GM12878 (cell line): ENCODE measurements at regions not wholly inside any gene's neighbourhood (a gene's known extent, or its start where the extent isn't known, plus 50 kb on each side); places are given as distances from the start of the nearest gene placed in this dataset.

Experiments
- ATAC-seq: fragments of 200-7000 bp; cut with Tn5 transposase; 3 replicates; pipeline ENCODE4 v1.9.1; 2020; ENCODE audit warnings: mild to moderate bottlenecking, moderate library complexity
- BruUV-seq: library from RNA; stranded (reverse); fragments of 400-500 nt; replicated peaks from 2 replicates; lab custom pipeline; 2021; lab: Mats Ljungman, UMichigan
- CTCF ChIA-PET: fragments of 300-600 bp; sonication (Branson Sonifier 250); formaldehyde crosslinking; extraction: SDS; loops from one replicate; lab custom pipeline; 2021; ENCODE audit warnings: inconsistent platforms; lab: Yijun Ruan, JAX
- POLR2A ChIA-PET: fragments of 350-600 bp; formaldehyde crosslinking; extraction: SDS; loops from one replicate; lab custom pipeline; 2021; ENCODE audit warnings: inconsistent platforms; lab: Charles Lee
- RAD21 ChIA-PET: fragments of 300-600 bp; sonication (Branson Sonifier 250); formaldehyde crosslinking; loops from one replicate; lab custom pipeline; 2023; ENCODE audit warnings: antibody characterized with exemption; ENCODE audit not compliant: unreplicated experiment; lab: Charles Lee
- SMC1A ChIA-PET: fragments of 300-600 bp; sonication (Branson Sonifier 250); formaldehyde crosslinking; loops from one replicate; lab custom pipeline; 2023; ENCODE audit not compliant: unreplicated experiment, uncharacterized antibody; lab: Charles Lee
- DNase-seq: peaks from one replicate; pipeline ENCODE4 v3.0.0-alpha.2; 2011; ENCODE audit warnings: low read depth, low spot score
- FAIRE-seq: peaks from 3 replicates; lab custom pipeline; 2011; peaks lifted over from hg19 to GRCh38; lab: Jason Lieb, UNC
- H2AFZ ChIP-seq: 2 replicates; pipeline ENCODE4 v1.6.0; 2011; ENCODE audit warnings: low read depth, low read length, control low read depth; ENCODE audit not compliant: control insufficient read depth
- H3K27ac ChIP-seq: 2 replicates; pipeline ENCODE4 v1.5.1; 2011; ENCODE audit warnings: control low read depth; ENCODE audit not compliant: control insufficient read depth, insufficient read depth
- H3K27me3 ChIP-seq, 2 experiments: replicated peaks in 1 of 2; 2 replicates each; pipeline versions ENCODE4 v1.6.0 to v1.6.1; 2011; ENCODE audit warnings: low read length in 1 of 2; ENCODE audit not compliant: control insufficient read depth in 2 of 2, insufficient read depth in 2 of 2
- H3K36me3 ChIP-seq, 2 experiments: 2 replicates each; pipeline ENCODE4 v1.5.1; 2011; ENCODE audit warnings: low read length in 1 of 2; ENCODE audit not compliant: control insufficient read depth in 2 of 2, insufficient read depth in 2 of 2
- H3K4me1 ChIP-seq: 2 replicates; pipeline ENCODE4 v1.6.1; 2011; ENCODE audit warnings: mild to moderate bottlenecking, low read length, moderate library complexity, mixed read lengths; ENCODE audit not compliant: control insufficient read depth, insufficient read depth
- H3K4me2 ChIP-seq: 2 replicates; pipeline ENCODE4 v1.6.0; 2011; ENCODE audit warnings: control low read depth; ENCODE audit not compliant: control insufficient read depth, insufficient read depth
- H3K4me3 ChIP-seq: fragments of 200-600 bp; sonication (generic); 2 replicates; pipeline ENCODE4 v1.5.1; 2016
- H3K79me2 ChIP-seq: 2 replicates; pipeline ENCODE4 v1.6.0; 2011; ENCODE audit warnings: low read length; ENCODE audit not compliant: control insufficient read depth, insufficient read depth
- H3K9ac ChIP-seq: 2 replicates; pipeline ENCODE4 v1.8.0; 2011; ENCODE audit warnings: low read length, control low read depth, mixed read lengths; ENCODE audit not compliant: control insufficient read depth, insufficient read depth
- H3K9me3 ChIP-seq: replicated peaks from 3 replicates; pipeline ENCODE4 v1.5.1; 2011; ENCODE audit warnings: mild to moderate bottlenecking, low read length; ENCODE audit not compliant: control insufficient read depth, insufficient read depth
- H4K20me1 ChIP-seq: 2 replicates; pipeline ENCODE4 v1.6.0; 2011; ENCODE audit not compliant: control insufficient read depth, insufficient read depth
- BCL3 ChIP-seq: IDR thresholded peaks from 2 replicates; pipeline ENCODE4 v1.6.1; 2011; ENCODE audit warnings: borderline replicate concordance, low read depth, mild to moderate bottlenecking, moderate library complexity, low read length; ENCODE audit not compliant: insufficient read depth, poor library complexity, severe bottlenecking
- BCLAF1 ChIP-seq: fragments of 450-650 bp; IDR thresholded peaks from 2 replicates; pipeline ENCODE4 v1.6.1; 2017; ENCODE audit warnings: antibody characterized with exemption, mild to moderate bottlenecking, moderate library complexity
- HDGF ChIP-seq: fragments of 450-650 bp; IDR thresholded peaks from 2 replicates; pipeline ENCODE4 v1.6.1; 2016; ENCODE audit warnings: antibody characterized with exemption
- IKZF1 ChIP-seq: fragments of 450-650 bp; conservative IDR thresholded peaks from 2 replicates; pipeline ENCODE4 v1.6.1; 2017; ENCODE audit warnings: antibody characterized with exemption, mild to moderate bottlenecking
- IRF4 ChIP-seq: IDR thresholded peaks from 2 replicates; pipeline ENCODE4 v1.6.1; 2011; ENCODE audit warnings: low read depth, low read length
- KAT2A ChIP-seq: conservative IDR thresholded peaks from 2 replicates; pipeline ENCODE4 v1.6.1; 2011; ENCODE audit warnings: low read depth, low read length; ENCODE audit not compliant: control insufficient read depth
- MEF2A ChIP-seq: IDR thresholded peaks from 2 replicates; pipeline ENCODE4 v1.6.1; 2011; ENCODE audit warnings: low read depth, mild to moderate bottlenecking, low read length, moderate library complexity; ENCODE audit not compliant: insufficient read depth
- MYC ChIP-seq: IDR thresholded peaks from 2 replicates; pipeline ENCODE4 v1.6.1; 2011; ENCODE audit warnings: mild to moderate bottlenecking, low read length, moderate library complexity, inconsistent platforms; ENCODE audit not compliant: insufficient read depth, insufficient replicate concordance, insufficient read length, severe bottlenecking
- NRF1 ChIP-seq: conservative IDR thresholded peaks from 2 replicates; pipeline ENCODE4 v1.6.1; 2011; ENCODE audit warnings: mild to moderate bottlenecking, low read depth, low read length, improper control_type of control experiment
- RB1 ChIP-seq: fragments of 450-650 bp; formaldehyde crosslinking; IDR thresholded peaks from 2 replicates; pipeline ENCODE4 v1.6.1; 2017; ENCODE audit warnings: mild to moderate bottlenecking, borderline replicate concordance
- RBBP5 ChIP-seq: fragments of 200-600 bp; sonication (generic); conservative IDR thresholded peaks from 2 replicates; pipeline ENCODE4 v1.6.1; 2016
- SREBF2 ChIP-seq: IDR thresholded peaks from 2 replicates; pipeline ENCODE4 v1.6.1; 2012; ENCODE audit warnings: mild to moderate bottlenecking, low read length
- STAT3 ChIP-seq: IDR thresholded peaks from 2 replicates; pipeline ENCODE4 v1.6.1; 2011; ENCODE audit warnings: low read depth, low read length, improper control_type of control experiment
- SUZ12 ChIP-seq: fragments of 200-600 bp; sonication (generic); IDR thresholded peaks from one replicate; pipeline ENCODE4 v1.6.1; 2018; ENCODE audit warnings: antibody characterized with exemption, mild to moderate bottlenecking; ENCODE audit not compliant: unreplicated experiment
- YY1 ChIP-seq: IDR thresholded peaks from 2 replicates; pipeline ENCODE4 v1.6.1; 2011; ENCODE audit warnings: low read depth, mild to moderate bottlenecking, low read length
- ZZZ3 ChIP-seq: IDR thresholded peaks from 2 replicates; pipeline ENCODE4 v1.6.1; 2011; ENCODE audit warnings: low read depth; ENCODE audit not compliant: control insufficient read depth, insufficient read length
- WGBS: methylation state at CpG from one replicate; pipeline ENCODE4 v1.1.6; 2016; ENCODE audit warnings: low lambda C conversion rate; ENCODE audit not compliant: insufficient replicate concordance, insufficient coverage; ENCODE audit errors: missing lambda C conversion rate; 5-methylcytosine and 5-hydroxymethylcytosine counted together
- in situ Hi-C: fragments of 300-500 bp; cut with MboI; formaldehyde crosslinking; loops from 9 replicates; pipeline ENCODE4 v1.14.3; 2018; ENCODE audit warnings: mixed read lengths
- intact Hi-C: fragments of 100-400 bp; cut with micrococcal nuclease; formaldehyde crosslinking; loops from one replicate; pipeline ENCODE4 v1.14.2; 2022; ENCODE audit not compliant: unreplicated experiment
- TF ChIP-seq, protein P1 (sequence below): IDR thresholded peaks from 2 replicates; pipeline ENCODE4 v1.6.1; 2012; ENCODE audit warnings: improper control_type of control experiment, low read depth, low read length; ENCODE audit not compliant: insufficient replicate concordance

GRCh38 chr17:36684134-36684533 is 82.8 kb downstream of the MRM1 start:
- no peak overlapping the region for H2AFZ ChIP-seq
- POLR2A ChIA-PET, result no interaction called here
- H3K36me3 ChIP-seq, result no peaks in the 10 kb centered on the region
- no peak for DNase-seq
- no peaks in the 10 kb centered on the region for H4K20me1 ChIP-seq
- no TSS peak for BruUV-seq
- SMC1A ChIA-PET, result interaction anchor here (0.6 to 1.2 kb wide), 2 partner anchors 375 to 705 kb away, joined by 3 to 4 read pairs; no protein-coding TSS in a partner anchor
- in situ Hi-C loops, result no loop called here
- H3K27ac ChIP-seq, result no peak overlapping the region
- RAD21 ChIA-PET, result no interaction called here
- ATAC-seq, result no peak
- H3K27me3 ChIP-seq, result peaks cover 0 to 3% of the 10 kb centered on the region in 2 experiments; a peak in 2 of 4 replicates
- no peak overlapping the region for H3K9ac ChIP-seq
- CTCF ChIA-PET, result no interaction called here
- intact Hi-C loops, result no loop called here
- WGBS, result 9% methylated on average over 4 of the region's 4 CpGs
- H3K4me2 ChIP-seq, result no peak overlapping the region
- FAIRE-seq, result no peak
- no peak overlapping the region for H3K4me3 ChIP-seq
- no peaks in the 10 kb centered on the region for H3K79me2 ChIP-seq
- H3K4me1 ChIP-seq, result peaks cover 3% of the 10 kb centered on the region; the same call in 1 of the 2 replicates
- TF ChIP-seq YY1, result no peak
- TF ChIP-seq RBBP5, result no peak
- TF ChIP-seq HDGF, result no peak
- TF ChIP-seq BCL3, result no peak
- TF ChIP-seq ZZZ3, result no peak
- no peak for TF ChIP-seq MEF2A
- no peak for TF ChIP-seq BCLAF1
- TF ChIP-seq NRF1, result no peak
- TF ChIP-seq IRF4, result no peak
- TF ChIP-seq, protein P1, sequence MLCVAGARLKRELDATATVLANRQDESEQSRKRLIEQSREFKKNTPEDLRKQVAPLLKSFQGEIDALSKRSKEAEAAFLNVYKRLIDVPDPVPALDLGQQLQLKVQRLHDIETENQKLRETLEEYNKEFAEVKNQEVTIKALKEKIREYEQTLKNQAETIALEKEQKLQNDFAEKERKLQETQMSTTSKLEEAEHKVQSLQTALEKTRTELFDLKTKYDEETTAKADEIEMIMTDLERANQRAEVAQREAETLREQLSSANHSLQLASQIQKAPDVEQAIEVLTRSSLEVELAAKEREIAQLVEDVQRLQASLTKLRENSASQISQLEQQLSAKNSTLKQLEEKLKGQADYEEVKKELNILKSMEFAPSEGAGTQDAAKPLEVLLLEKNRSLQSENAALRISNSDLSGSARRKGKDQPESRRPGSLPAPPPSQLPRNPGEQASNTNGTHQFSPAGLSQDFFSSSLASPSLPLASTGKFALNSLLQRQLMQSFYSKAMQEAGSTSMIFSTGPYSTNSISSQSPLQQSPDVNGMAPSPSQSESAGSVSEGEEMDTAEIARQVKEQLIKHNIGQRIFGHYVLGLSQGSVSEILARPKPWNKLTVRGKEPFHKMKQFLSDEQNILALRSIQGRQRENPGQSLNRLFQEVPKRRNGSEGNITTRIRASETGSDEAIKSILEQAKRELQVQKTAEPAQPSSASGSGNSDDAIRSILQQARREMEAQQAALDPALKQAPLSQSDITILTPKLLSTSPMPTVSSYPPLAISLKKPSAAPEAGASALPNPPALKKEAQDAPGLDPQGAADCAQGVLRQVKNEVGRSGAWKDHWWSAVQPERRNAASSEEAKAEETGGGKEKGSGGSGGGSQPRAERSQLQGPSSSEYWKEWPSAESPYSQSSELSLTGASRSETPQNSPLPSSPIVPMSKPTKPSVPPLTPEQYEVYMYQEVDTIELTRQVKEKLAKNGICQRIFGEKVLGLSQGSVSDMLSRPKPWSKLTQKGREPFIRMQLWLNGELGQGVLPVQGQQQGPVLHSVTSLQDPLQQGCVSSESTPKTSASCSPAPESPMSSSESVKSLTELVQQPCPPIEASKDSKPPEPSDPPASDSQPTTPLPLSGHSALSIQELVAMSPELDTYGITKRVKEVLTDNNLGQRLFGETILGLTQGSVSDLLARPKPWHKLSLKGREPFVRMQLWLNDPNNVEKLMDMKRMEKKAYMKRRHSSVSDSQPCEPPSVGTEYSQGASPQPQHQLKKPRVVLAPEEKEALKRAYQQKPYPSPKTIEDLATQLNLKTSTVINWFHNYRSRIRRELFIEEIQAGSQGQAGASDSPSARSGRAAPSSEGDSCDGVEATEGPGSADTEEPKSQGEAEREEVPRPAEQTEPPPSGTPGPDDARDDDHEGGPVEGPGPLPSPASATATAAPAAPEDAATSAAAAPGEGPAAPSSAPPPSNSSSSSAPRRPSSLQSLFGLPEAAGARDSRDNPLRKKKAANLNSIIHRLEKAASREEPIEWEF, result no peak
- TF ChIP-seq MYC, result no peak
- no peak for TF ChIP-seq STAT3
- no peak for TF ChIP-seq SUZ12
- no peak for TF ChIP-seq RB1
- no peak for TF ChIP-seq KAT2A
- no peak for TF ChIP-seq IKZF1
- no peak for TF ChIP-seq SREBF2
- no peaks in the 10 kb centered on the region for H3K9me3 ChIP-seq
